Hematopoietic multipotent progenitor cell treated with erythropoietin and hydrocortisone succinate and interleukin-3 and kit ligand, for 15 days (in vitro differentiated cells): ENCODE measurements at regions not wholly inside any gene's neighbourhood (a gene's known extent, or its start where the extent isn't known, plus 50 kb on each side); places are given as distances from the start of the nearest gene placed in this dataset.
"Not testable (repeated sequence)": the region's sequence is repeated elsewhere in the genome, so short reads cannot be mapped to it uniquely, and the experiment has no call there.

ENCODE experiments used
- DNase-seq: peaks from one replicate; pipeline ENCODE4 v3.0.0-alpha.2; 2015; ENCODE audit warnings: low spot score

DNA sequence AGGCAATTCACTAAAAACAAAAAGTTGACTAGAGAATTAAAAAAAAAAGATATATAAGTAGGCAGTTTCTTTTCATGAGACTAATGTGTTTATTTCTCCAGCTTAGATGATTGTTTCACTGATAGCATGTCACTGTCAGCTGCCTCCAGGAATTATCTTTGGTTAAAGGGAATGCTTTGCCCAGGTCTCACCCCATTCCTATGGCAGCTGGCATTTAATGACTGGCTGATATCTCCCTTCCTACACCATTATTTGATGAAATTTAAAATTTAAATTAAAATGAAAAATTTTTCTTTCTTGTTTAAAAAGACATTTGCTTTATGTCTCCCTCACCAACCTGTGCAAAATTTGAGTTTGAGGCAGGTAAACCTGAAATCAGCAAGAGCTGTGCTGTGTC, 214.5 kb upstream of the PRSS1 start:
- DNase-seq: no peak

DNA sequence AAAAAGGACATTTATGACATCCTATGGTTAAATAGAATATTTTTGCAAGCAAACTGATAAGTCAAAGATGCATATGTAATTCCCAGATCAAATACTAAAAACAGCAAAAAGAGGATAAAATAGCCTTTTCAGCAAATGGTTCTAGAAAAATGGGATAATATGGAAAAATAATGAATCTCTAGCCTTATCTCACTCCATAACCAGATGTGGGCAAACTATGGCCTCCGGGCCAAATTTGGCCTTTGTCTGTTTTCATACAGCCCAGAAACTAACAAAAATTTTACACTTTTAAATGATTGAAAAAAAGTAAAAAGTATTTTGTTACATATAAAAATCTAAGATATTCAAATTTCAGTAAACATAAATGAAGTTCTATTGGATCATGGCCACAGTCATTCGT, 215.4 kb upstream of the PRSS1 start:
- DNase-seq: no peak

DNA sequence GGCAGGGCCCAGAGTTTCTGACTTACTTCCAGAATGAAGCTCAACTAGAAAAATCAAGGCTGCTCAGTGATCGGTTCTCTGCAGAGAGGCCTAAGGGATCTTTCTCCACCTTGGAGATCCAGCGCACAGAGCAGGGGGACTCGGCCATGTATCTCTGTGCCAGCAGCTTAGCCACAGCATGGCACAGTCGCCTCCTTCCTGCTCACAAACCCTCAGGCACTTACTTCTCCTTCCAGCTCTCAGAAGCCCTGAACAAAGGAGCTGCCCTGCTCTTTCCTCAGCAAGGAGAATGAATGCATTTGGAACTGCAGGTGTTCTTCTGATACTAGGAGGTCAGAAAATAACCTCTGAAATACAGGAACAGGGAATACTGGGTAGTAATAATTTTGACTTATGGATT, 219.7 kb upstream of the PRSS1 start:
- no peak for DNase-seq

DNA sequence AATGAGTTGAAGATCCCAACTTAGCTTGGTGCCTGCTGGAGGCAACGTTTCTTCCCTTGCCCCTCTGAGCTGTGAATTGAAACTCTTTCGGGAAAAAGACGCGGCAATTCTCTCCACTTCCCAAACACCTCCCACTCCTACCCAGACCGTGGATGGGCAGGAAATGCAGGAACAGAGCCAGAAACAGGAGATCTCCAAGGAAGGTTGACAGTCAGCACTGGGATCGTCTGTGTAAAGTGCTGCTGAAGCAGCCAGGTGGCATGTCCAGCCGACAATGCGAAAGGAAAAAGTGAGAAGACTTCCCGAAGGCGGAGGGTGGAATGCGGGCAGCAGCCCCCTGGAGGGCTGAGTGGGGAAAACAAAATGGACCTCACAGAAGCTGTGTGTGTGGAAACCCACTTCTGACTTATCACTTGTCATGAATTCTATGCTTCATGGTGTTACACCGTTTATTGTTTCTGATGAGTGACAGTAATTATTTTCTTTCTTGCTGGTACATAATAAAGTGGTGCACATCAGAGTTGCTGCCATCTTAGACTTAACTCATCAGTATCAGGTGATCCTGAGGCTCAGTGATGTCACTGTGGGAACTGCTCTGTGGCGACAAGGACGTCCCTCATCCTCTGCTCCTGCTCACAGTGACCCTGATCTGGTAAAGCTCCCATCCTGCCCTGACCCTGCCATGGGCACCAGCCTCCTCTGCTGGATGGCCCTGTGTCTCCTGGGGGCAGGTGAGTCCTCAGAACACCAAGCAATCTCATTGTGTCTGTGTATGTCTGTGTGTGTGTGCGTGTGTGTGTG, 220.5 kb upstream of the PRSS1 start:
- DNase-seq: no peak

DNA sequence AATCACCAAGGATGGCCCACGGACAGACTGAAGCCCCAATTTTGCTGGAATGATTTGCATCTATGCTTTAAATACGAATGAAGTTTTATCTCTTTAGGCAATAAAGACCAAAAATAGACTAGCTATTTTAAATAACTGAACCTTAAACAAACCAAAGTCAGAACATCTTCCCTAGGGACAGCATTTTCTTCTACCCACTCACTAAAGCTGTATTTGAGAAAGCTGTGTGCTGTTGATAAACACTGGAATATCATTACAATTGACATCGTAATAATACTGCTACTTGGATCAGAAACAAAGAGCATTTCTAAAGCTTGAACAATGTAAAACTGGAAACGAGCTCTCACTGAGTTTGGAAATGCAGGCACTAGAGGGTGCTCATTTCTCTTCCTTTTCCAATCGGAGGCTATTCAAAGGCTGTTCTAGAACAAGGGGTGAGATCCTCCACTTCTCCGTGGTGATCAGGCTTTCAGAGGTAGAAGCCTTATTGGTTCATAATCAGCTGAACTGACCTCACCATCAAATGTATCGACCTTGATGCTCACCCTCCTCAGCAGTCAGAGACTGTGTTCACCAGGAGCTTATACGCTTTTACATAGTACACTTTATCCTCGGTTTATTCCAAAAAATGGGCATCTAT, 225.3 kb upstream of the PRSS1 start:
- no peak for DNase-seq

DNA sequence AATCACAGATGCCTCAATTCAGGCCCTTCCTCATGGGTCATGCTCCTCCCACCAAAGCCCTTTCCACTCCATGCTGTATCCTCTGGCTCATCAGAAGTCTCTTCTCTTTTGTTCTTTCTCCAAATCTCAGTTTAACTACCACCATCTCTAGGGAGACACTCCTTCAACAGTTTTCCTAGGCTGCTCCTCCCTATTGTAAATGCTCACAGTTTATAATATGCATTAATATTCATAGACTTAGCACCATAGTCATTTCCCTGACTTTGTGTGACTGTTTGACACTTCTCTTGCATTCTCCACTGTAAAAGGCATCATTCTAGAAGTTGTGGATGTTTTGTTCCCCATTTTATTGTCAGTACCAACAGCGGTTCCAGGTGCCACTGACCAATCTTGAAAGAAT, 226.5 kb upstream of the PRSS1 start:
- no peak for DNase-seq

DNA sequence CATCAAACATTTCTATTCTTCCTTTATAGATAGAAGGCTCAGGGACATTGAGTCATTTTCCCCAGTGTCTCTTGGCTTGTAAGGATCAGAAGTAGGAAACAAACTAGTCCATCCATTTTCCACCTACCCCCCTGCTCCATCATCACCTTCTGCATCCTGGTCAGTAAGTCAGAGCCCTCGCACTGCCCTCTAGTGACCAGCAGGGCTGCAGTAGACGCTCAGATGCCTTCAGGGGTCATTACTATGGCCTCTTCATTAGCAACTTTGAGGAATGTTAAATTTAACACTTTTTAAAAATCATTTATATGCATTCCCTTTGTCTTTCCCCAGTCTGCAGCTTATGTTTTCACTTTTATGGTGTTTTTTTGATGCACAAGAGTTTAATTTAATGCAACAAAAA, 228.4 kb upstream of the PRSS1 start:
- DNase-seq: not testable (repeated sequence)

DNA sequence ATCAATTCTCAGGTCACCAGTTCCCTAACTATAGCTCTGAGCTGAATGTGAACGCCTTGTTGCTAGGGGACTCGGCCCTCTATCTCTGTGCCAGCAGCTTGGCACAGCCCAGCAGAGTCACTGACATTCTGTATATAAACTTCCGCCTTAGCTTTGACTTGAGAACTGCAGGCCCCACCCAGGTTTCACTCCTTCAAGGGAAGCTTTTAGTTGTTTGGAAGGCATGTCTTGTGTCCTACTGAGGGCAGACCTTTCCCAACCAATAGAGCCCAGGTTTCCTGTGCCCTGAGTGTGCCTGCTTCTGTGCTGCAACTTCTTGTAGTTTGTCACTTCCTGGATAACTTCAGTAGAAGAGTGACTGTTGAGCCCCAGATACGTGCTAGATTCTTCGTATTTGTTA, 228.8 kb upstream of the PRSS1 start:
- DNase-seq: peak; percentile 10

DNA sequence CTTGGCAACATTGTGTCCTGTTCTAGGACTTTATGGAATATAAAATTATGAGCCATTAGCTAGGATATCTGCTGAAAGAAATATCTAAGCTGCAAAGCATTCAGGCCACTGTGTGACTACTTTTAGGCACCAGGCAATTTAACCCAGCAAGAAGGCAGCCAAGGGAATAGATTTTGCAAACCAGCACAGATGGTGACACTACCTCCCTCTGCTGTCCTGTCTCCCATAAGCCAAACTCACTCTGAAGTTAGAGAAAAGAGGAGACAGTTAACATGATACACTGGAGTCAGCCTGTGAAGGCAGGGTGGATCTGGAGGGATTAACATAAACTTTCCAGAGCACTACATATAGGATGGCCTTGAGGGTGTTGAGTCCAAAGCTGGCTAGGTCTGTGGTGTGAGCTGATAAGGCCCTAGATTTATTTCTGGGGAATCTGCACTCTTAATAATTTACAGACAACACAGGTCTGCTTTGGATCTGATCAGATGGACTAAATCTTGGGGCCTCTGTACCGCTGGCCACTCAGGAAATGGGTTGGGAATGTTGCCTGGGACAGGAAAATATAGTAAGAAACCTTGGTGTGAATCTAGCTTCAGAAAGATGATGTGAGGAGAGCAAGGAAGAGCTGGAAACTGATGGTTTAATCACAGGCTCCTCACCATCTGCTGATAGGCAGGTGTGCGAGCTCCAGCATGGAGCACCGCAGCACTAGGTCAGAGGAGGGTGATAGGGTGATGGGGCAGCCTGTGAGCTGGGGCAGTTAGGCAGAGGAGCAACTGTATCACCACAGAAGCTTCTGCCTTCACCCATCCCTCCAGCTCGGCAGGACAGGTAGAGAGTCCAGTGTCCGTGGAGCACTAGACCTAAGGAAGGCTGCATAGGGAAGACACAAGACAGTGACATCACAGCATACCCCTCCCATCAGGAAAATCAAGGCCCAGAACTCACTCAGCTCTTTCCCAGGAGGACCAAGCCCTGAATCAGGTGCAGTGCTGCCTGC, 229.9 kb upstream of the PRSS1 start:
- DNase-seq: no peak

DNA sequence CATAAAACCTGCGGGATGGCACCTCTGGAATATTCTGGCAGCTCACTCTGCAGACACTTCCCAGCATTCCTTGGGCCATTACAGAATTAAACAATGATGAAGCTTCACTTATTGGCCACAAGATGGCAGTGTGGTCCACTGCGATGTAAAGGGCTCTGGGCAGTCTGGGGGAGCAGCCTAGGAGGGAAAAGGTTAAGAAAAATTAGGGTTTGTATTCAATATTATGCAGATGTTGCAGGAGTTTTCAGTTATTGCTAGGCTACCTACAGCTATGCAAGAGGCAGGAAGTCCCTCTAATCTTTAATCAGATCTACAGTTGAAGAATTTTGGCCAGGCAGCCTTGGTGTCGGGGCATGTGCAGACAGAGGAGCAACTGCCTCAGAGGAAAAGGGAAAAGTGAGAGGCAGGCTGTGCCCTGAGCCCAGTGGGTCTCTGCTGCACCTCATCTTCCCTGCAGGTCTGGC, 233.2 kb upstream of the PRSS1 start:
- peak; percentile 72 for DNase-seq

DNA sequence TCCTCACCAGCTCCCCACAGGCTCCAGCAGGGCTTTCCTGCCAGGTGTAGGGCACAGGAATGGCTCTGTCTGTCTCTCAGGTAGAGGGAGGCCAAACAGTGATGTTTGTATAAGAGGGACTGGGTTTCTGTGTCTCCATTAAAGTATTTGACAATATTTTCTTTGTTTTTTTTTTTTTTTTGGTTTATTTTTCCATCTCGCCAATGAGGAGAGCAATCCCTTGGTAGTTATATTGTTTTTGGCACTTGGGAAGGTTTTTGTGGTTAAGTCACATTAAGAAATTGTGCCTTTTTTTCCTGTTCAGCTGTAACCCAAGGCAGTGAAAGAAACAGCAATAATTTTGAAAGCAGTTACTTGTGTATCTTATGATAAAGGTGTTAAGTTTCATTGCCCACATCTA, 234.6 kb upstream of the PRSS1 start:
- DNase-seq: not testable (repeated sequence)

DNA sequence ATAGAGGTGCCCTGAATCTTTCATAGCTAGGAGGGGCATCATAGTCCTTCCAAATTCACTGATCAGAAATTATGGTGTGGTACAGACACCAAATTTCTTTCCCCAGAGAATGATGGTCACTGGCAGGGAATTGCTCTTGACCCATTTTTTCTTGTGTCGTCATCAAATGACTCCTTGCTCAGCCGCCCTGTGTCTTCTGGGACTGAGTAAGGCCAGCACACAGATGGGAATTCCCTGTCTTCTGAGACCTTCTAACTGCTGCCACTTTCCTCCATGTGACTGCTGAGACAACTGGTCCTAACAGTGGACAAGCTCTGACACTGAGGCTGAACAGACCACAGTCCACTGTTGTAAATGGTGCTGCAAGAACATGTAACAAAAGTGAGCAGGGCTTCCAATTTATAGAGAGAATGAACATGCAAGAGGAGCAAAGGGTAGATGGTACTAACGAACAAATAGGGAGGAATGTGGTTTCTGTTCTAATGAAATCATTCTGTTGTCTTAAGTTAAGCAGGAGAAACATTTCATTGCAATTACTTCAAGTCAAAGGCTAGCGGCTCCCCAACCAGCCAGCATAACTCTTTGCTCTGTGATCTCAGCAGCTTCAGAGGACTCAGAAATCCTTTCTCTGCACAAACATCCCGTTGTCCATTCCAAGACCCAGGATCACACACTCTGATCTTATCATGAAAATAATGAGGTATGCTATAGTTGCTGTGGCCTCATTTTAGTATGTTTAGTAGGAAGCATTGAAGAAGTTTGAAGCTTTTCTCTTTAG, 235.9 kb upstream of the PRSS1 start:
- no peak for DNase-seq

DNA sequence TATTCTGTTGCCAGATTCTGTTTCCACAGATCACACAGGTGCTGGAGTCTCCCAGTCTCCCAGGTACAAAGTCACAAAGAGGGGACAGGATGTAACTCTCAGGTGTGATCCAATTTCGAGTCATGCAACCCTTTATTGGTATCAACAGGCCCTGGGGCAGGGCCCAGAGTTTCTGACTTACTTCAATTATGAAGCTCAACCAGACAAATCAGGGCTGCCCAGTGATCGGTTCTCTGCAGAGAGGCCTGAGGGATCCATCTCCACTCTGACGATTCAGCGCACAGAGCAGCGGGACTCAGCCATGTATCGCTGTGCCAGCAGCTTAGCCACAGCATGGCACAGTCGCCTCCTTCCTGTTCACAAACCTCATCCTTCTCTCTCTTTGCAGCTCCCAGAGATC, 237.5 kb upstream of the PRSS1 start:
- DNase-seq: no peak

DNA sequence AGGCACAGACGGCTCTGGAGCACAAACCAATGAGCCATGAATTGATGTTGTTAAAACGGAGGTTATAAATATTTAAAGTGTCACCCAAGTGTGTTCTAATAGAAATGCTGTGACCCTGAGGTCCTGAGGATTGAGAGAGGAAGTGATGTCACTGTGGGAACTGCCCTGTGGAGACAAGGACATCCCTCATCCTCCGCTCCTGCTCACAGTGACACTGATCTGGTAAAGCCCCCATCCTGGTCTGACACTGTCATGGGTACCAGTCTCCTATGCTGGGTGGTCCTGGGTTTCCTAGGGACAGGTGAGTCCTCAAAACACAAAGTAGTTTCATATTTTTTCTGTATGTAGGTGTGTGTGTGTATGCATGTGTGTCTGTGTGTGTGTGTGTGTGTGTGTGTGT, 237.9 kb upstream of the PRSS1 start:
- DNase-seq: no peak

DNA sequence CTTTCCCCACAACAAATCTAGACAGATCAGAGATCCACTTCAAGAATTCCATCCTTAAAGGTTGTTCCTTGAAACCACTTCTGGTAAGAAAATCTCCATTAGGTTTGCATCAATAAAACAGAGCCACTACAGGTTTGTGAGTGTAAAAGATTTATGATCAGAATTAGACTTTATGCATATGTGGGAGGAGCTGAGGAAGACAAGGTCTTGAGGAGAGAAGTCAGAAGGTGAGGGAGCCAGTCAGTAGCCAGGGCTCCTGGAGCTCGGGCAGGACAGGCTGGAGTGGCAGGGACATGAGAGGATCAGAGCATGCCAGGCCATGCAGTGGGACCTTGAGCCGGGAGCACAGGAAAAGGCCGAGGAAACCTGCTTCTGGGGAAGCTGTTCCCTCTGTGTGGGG, 240.0 kb upstream of the PRSS1 start:
- not testable (repeated sequence) for DNase-seq

DNA sequence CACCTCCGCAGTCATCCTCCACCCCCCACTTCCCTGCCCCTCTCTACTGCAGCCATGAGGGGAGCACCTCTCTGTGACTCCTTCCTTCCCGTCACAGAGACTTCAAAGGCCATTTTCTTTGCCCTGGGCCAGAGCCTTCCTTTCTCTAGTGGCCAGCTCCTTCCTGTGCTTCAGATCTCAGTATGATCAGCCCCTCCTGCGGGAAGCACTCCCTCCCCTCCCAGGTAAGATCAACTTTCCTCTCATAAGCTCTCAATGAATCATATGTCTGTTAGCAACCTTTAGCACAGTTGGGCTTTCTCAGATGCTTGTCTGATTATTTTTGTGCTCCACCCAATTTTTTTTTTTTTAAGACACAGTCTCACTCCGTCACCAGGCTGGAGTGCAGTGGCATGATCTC, 241.0 kb upstream of the PRSS1 start:
- DNase-seq: no peak

DNA sequence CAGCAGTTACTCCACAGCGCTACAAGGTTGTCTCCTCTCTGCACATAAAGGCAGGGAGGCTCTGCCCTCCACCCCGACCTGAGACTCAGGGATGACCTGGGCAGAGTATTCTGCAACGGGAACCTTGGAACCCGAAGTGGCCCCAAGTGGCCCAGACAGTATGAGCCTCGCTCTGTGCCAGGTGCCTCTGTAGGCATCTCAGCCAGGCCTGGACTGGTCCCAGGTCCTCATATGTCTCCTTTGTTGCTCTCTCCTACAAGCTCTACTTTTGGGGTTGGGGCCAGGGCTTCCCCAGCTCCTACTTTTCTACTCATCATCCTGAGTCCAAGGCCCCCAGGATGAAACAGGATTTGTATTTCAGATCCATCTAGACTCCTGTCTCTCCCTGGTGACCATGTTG, 241.5 kb upstream of the PRSS1 start:
- DNase-seq: no peak

DNA sequence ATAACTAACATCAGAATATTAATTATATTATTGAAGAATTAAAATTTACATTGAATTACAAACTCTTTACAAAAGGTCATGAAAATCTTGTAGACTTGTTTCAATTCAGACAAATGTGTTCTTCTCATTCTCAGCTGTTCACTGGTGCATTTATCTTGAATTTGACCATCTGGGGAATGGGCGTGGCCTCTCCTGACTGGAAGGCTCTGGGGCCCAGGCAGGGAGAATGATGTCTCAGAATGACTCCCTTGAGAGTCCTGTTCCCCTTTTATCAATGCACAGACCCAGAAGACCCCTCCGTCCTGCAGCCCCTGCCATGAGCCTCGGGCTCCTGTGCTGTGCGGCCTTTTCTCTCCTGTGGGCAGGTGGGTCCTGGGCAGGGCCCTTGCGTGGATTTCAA, 242.2 kb upstream of the PRSS1 start:
- not testable (repeated sequence) for DNase-seq

DNA sequence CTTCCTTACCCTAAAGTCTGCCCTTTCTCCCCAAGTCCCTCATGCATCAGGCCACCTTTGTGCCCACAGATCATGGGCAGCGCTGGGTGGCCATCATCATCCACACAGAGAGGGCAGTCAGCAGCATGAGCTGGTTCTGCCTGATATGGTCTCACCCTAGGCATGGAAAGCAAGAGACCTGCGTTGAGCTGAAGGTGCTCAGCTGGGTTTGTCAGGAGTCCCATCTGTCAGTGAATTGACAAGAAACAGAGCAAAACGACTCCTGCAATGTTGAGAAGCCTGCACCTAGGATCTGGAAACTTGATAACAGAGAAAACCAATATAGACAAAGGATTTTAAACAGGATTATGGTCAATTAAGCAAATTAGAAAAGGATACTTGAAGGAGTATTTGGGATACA, 242.7 kb upstream of the PRSS1 start:
- no peak for DNase-seq

DNA sequence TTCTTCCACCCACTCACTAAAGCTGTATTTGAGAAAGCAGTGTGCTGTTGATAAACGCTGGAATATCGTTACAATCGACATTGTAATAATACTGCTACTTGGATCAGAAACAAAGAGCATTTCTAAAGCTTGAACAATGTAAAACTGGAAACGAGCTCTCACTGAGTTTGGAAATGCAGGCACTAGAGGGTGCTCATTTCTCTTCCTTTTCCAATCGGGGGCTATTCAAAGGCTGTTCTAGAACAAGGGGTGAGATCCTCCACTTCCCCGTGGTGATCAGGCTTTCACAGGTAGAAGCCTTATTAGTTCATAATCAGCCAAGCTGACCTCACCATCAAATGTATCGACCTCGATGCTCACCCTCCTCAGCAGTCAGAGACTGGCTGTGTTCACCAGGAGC, 245.3 kb upstream of the PRSS1 start:
- DNase-seq: not testable (repeated sequence)

DNA sequence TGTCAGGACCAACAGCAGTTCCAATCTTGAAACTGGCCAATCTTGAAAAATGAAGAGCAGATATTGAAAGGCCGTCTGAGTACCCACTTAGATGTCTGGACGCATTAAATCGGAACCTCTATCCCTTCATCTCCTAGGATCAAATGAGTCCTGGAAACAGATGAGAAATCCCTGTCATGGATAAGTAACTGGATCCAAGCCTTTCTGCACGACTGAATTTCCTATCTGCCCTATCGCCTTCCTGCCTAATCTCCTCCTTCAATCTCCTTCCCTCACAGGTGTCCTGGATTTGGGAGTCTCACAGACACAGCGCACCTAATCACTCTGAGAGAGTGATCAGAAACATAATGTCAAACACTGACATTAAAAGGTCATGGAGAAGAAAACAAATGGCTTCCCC, 245.2 kb upstream of the PRSS58 start:
- DNase-seq: no peak

DNA sequence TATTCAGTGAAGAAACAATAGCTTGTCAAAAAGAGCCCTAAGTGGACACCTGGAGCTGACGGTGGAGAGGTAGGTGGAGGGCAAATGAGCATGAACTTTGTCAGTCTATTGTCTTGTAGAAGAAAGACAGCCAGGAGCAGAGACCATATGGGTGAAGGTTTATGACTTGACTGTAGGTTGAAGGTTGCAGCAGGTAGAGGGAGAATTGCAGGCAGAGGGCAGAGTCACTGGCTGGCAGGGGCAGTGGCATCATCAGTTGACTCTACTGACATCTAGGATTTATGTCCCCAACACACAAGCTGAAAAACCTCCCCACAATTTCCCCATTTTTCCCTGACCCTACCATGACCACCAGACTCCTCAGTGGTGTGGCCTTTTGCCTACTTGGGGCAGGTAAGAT, 243.6 kb upstream of the PRSS58 start:
- no peak for DNase-seq
